HG03442 (cell line): ENCODE measurements at regions not wholly inside any gene's neighbourhood (a gene's known extent, or its start where the extent isn't known, plus 50 kb on each side); places are given as distances from the start of the nearest gene placed in this dataset.
A peak's percentile ranks its signal among the peaks of the same experiment; 100 is the strongest.
"Not testable (repeated sequence)": the region's sequence is repeated elsewhere in the genome, so short reads cannot be mapped to it uniquely, and the experiment has no call there.

ENCODE experiments used
- ATAC-seq: cut with Tn5 transposase; IDR thresholded peaks from one replicate; pipeline ENCODE4 v1.9.1; 2021; ENCODE audit warnings: mild to moderate bottlenecking, moderate library complexity; ENCODE audit not compliant: unreplicated experiment

GRCh38 chr1:157410457-157410856 is 141.9 kb downstream of the FCRL5 start:
- no peak for ATAC-seq

GRCh38 chr1:157409927-157410326 is 142.4 kb downstream of the FCRL5 start:
- no peak for ATAC-seq

DNA sequence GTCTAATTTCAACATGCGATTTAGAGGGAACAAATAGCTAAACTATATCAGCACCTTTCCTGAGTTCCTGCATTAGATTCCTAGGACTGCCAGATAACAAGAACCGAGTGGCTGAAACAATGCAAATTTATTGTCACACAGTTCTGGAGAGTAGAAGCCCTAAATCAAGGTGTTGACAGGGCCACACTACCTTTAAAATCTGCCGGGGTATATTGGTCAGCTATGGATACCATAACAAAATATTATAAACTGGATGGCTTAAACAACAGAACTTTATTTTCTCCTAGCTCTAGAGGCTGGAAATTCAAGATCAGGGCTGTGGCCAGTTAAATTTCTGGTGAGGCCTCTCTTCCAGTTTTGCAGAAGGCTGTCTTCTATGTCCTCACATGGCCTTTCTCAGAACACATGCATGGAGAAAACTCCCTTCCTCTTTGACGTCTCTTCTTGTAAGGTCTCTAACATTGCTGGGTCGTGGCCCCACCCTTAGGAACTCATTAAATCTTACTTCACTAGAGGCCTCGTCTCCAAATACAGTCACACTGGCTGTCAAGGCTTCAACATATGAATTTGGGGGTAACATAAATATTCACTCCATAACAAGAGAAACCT is 144.3 kb downstream of the FCRL5 start:
- ATAC-seq: no peak

GRCh38 chr1:157407367-157407766 is 144.9 kb downstream of the FCRL5 start:
- ATAC-seq: no peak

- no peak for ATAC-seq
Observed at GRCh38 chr1:157405662-157406061, 146.7 kb downstream of the FCRL5 start.

- ATAC-seq: no peak
Observed at GRCh38 chr1:157404614-157405013, 147.7 kb downstream of the FCRL5 start.

DNA sequence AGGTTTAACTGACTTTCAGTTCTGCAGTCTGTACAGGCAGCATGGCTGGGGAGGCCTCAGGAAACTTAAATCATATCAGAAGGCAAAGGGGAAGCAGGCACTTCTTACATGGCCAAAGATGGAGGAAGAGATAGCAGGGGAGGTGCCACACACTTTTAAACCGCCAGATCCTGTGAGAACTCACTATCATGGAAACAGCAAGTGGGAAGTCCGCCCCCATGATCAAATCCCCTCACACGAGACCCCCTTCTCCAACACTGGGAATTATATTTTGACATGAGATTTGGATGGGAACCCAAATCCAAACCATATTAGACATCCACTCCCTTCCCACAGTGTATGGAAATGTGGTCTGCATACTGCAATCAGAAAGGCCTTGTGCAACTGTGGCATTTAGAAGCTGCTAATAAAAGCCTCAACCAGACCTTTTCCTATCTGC is 148.2 kb downstream of the FCRL5 start:
- ATAC-seq: no peak

- ATAC-seq: no peak
Observed at GRCh38 chr1:157403608-157404007, 148.7 kb downstream of the FCRL5 start.

DNA sequence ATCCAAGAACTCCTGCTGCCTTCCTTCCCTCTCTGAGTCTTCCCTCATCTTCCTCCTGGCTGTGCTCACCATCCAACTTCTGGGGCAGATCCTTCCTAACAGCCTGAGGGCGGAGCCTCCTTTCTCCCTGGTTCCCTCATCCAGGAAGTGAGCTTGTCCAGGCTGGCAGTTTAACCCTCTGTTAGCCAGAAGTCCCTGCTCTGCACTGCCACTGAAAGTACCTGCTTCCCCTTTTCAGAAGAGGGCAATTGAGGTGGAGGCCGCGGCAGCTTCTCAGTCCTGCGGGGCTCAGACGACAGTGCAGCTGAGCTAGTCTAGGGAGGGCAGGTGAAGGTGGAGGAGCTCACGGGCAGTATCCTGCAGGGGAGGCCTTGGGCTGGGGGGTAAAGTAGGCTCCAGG is 149.1 kb downstream of the FCRL5 start:
- ATAC-seq: peak; percentile 74

GRCh38 chr1:157400766-157401165 is 151.5 kb downstream of the FCRL5 start:
- ATAC-seq: no peak

DNA sequence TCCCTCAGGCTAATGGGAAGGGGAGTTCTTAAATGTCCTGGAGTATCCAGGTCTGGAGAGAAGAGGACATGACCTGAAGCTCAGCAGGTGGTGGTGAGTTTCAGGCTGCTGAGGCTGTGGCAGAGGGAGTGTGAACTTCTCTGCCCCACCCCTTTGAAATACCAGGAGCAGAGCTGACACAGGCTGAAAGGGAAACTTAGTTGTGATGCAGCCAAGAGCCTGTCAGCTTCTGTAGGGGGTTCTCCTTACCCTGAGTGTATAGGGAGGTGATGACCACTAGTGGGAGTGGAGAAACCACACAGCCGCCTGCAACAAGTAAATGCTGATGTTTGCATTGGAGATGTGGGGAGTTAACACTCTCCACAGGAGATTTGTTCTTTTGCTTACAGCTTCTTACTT is 152.3 kb downstream of the FCRL5 start:
- peak; percentile 66 for ATAC-seq

DNA sequence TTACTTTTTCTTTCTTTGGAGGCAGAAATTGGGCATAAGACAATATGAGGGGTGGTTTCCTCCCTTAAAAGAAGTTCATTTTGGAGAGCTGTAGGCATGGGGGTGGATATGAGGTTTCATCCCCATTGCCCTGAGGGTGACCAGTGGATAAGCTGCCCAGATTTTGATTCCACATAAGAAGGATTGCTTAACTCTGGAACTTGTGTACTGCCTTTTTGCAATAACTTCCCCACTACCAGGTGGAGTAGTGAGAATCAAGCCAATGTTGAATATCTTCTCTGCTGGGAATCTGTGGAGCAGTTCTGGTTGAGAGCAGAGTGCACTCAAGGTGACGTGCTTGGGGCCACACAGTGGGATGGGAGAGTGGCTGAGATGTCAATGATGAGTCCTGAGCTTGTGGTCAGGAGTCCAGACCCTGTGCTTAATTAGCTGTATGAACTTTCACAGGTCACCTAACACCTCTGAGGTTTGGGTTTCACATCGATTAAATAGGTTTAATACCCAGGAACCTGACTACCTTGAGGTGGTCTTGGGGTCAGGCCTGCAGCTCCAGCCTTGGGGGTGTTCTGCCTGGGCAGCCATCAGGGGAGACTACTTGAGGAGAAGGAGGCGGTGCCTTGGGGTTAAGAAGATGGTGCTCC is 152.9 kb downstream of the FCRL5 start:
- peak; percentile 3 for ATAC-seq

DNA sequence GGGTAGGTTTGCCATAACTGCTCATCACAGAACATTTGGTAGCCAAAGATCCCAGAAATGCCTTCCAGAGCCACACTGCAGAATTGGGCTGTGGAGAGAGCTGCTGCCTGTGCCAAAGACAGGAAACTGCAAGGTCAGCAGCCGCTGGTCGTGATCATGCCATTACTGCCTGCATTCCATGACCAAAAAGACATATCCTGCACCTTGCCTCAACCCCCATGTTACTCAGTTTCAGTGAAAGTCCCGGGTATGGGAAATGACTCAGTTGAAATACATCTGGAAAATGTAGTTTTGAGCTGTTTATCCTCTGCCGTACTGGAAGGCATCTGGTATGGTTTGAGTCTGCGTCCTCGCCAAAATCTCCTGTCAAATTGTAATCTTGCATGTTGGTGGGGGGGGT is 161.7 kb downstream of the FCRL5 start:
- no peak for ATAC-seq

DNA sequence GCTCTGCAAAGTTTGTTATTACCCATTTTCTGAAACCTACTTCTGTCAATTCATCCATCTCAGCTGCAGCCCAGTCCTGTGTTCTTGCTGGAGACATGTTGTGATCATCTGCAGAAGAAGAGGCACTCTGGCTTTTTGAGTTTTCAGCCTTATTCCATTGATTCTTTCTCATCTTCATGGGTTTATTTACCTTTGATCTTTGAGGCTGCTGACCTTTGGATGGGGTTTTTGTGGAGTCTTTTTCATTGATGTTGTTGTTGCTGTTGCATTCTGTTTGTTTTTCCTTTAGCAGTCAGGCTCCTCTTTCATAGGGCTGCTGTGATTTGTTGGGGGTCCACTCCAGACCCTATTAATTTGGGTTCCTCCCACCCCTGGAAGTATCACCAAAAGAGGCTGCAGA is 164.3 kb downstream of the FCRL5 start:
- ATAC-seq: no peak

DNA sequence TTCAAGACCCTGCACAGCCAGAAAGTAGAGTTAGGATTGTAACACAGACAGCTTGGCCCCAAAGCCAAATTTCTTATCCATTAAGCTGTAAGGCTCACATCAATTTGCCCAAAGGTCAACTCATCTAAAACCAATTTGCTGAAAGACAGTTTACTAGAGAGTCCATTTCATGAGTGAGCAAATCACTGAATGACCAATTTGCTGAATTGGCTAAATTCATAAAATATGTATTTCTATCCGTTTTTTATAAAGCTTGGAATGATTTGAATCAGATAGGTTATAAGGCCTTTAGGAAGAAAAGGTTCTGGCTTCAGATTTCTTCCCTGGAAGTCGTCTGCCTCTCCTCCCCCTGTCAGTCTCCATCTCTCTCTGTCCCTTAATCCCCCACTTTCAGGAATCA is 168.1 kb downstream of the FCRL5 start:
- no peak for ATAC-seq

DNA sequence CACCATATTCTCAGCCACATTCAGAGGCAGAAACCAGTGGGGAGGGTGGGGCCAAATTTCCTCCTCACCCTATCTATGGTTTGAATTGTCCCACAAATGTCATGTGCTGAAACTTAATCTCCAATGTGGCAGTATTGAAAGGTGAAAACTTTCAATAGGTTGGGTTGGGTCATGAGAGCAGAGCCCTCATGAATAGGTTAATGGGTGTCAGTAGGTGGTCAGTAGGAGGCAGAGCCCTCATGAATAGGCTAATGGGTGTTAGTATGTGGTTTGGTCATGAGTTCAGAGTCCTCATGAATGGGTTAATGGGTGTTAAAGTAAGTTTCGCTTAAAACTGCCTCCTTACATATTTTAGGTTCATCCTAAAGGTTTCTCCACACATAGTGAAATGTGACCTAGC is 170.0 kb downstream of the FCRL5 start:
- ATAC-seq: no peak

DNA sequence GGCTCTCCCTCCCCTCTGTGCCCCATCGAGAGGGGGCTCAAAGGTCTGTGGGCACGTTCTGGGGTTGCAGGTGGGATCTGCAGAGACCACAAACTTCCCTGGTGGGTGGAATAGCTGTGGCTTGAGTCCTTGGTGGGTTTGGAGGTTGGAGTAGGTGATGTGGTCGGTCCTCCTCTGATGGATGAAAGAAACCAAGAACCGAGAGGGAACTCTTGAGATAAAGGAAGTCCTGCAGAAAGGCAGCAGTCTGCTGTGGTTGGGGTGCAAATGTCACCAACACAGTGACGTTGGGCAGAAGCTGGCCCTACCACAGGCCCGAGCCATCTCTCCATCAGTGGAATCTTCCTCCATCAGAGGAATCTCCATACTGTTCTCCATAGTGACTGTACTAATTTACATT is 171.8 kb downstream of the FCRL5 start:
- no peak for ATAC-seq

DNA sequence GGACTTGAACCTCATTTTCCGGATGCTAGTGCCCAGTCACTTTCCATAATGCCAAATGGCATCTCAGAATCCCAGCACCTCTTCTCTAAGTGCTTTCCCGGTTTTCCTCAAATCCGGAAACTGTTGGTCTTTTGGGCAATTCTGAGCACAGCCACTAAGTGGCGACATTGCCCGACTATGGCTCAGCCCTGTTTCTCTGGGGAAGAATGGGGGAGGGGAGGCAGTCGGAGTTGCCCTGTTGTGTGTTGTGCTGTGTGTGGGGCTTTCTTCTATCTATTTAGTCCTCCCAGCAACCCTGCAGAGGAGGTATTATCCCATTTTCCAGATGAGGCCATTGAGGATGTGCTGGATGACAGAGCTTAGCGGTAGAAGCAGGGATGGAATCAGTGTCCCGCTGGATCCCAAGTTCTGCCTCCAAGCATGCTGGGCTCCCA is 175.0 kb downstream of the FCRL5 start:
- ATAC-seq: not testable (repeated sequence)

GRCh38 chr1:157376681-157377080 is 175.6 kb downstream of the FCRL5 start:
- no peak for ATAC-seq

DNA sequence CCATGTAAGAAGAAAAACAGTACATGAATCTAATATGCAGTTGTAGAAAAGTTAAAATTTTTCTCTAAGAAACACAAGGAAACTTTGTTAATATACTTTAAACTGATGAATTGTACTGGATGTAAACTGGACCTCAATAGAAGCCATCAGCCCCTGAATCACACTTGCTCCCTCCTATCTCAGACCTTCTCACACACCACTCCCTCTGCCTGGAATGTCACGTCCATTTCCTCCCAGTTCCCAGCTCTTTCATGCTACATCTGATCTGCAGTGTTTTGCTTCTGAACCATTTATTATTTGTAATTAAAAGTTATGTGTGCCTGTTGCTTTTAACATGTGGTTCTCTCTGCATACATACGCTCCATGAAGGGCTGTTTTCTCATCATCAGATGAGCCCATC is 180.0 kb downstream of the FCRL5 start:
- ATAC-seq: not testable (repeated sequence)

DNA sequence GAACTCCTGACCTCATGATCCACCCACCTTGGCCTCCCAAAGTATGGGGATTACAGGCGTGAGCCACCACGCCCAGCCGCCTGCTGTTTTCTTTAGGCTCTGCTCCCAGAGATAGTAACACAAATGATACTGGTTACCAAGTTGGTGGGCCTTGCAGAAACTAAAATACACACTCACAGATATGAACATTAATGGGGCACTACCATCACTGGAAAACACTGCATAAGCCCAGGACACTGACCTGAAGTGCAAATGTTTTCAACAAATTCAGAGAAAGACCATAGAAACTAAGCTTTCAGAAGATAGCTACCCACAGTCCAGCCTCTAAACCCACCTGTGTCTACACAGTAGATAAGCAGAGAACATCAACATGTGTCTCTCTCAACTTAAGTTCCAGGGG is 180.5 kb downstream of the FCRL5 start:
- no peak for ATAC-seq

GRCh38 chr1:157371221-157371620 is 181.1 kb downstream of the FCRL5 start:
- no peak for ATAC-seq

GRCh38 chr1:157370698-157371097 is 181.6 kb downstream of the FCRL5 start:
- ATAC-seq: no peak
